ENCODE measurements at regions not wholly inside any gene's neighbourhood (a gene's known extent, or its start where the extent isn't known, plus 50 kb on each side); places are given as distances from the start of the nearest gene placed in this dataset.

- no peak for DNase-seq (ENCODE audit: low read depth in 2 of 2)
These were observed 246.0 kb upstream of the GADL1 start for GRCh38 chr3:31140470-31140869.

GRCh38 chr3:31142139-31142538 is 247.7 kb upstream of the GADL1 start:
- DNase-seq (ENCODE audit: low read depth in 2 of 2) = no peak

- DNase-seq (ENCODE audit: low read depth in 2 of 2) = no peak
These were observed 248.1 kb upstream of the GADL1 start for GRCh38 chr3:31142543-31142942.

GRCh38 chr3:31145062-31145461 is 250.6 kb upstream of the GADL1 start:
- no peak for DNase-seq (ENCODE audit: low read depth in 2 of 2)

GRCh38 chr3:31147550-31147949 is 253.1 kb upstream of the GADL1 start:
- DNase-seq (ENCODE audit: low read depth in 2 of 2) = no peak

GRCh38 chr3:31157047-31157694 is 262.7 kb upstream of the GADL1 start:
- no peak for DNase-seq (ENCODE audit: low read depth in 2 of 2)

GRCh38 chr3:31157893-31158620 is 263.6 kb upstream of the GADL1 start:
- no peak for DNase-seq (ENCODE audit: low read depth in 2 of 2)

- no peak for DNase-seq (ENCODE audit: low read depth in 2 of 2)
These were observed 265.0 kb upstream of the GADL1 start for GRCh38 chr3:31159331-31160039.

- DNase-seq (ENCODE audit: low read depth in 2 of 2) = no peak
These were observed 267.4 kb upstream of the GADL1 start for GRCh38 chr3:31161889-31162288.

- no peak for DNase-seq (ENCODE audit: low read depth in 2 of 2)
These were observed 269.9 kb upstream of the GADL1 start for GRCh38 chr3:31164381-31164780.

- no peak for DNase-seq (ENCODE audit: low read depth in 2 of 2)
These were observed 271.0 kb upstream of the GADL1 start for GRCh38 chr3:31165399-31165860.

- no peak for DNase-seq (ENCODE audit: low read depth in 2 of 2)
These were observed 271.9 kb upstream of the GADL1 start for GRCh38 chr3:31166249-31166885.

GRCh38 chr3:31167666-31168065 is 273.2 kb upstream of the GADL1 start:
- no peak for DNase-seq (ENCODE audit: low read depth in 2 of 2)

- no peak for DNase-seq (ENCODE audit: low read depth in 2 of 2)
These were observed 276.6 kb upstream of the GADL1 start for GRCh38 chr3:31170932-31171670.

- DNase-seq (ENCODE audit: low read depth in 2 of 2) = no peak
These were observed 277.9 kb upstream of the GADL1 start for GRCh38 chr3:31172336-31172735.

- DNase-seq (ENCODE audit: low read depth in 2 of 2) = no peak
These were observed 278.8 kb upstream of the GADL1 start for GRCh38 chr3:31173118-31173718.

GRCh38 chr3:31174079-31174478 is 279.6 kb upstream of the GADL1 start:
- no peak for DNase-seq (ENCODE audit: low read depth in 2 of 2)

- DNase-seq (ENCODE audit: low read depth in 2 of 2) = no peak
These were observed 281.6 kb upstream of the GADL1 start for GRCh38 chr3:31176045-31176444.

- DNase-seq (ENCODE audit: low read depth in 2 of 2) = no peak
These were observed 284.0 kb upstream of the GADL1 start for GRCh38 chr3:31178467-31178866.

- no peak for DNase-seq (ENCODE audit: low read depth in 2 of 2)
These were observed 285.3 kb upstream of the GADL1 start for GRCh38 chr3:31179768-31180167.

- no peak for DNase-seq (ENCODE audit: low read depth in 2 of 2)
These were observed 285.8 kb upstream of the GADL1 start for GRCh38 chr3:31180274-31180673.
